Liver (tissue), 8 donors: ENCODE measurements at regions not wholly inside any gene's neighbourhood (a gene's known extent, or its start where the extent isn't known, plus 50 kb on each side); places are given as distances from the start of the nearest gene placed in this dataset.

Experiments used
- DNase-seq: peaks from one replicate; pipeline ENCODE4 v3.0.0-alpha.2; 2017; ENCODE audit warnings: low spot score
- H3K27ac ChIP-seq, 2 donors: one replicate each; pipeline ENCODE4 v1.7.0; 2013; ENCODE audit warnings: inconsistent platforms in 2 of 2, low read length in 2 of 2, control low read depth in 1 of 2, low read depth in 1 of 2, mild to moderate bottlenecking in 1 of 2
- H3K27me3 ChIP-seq, 4 donors: one replicate each; pipeline versions ENCODE4 v1.6.1 to v1.7.0; 2013; ENCODE audit warnings: low read length in 3 of 4, inconsistent platforms in 1 of 4, mild to moderate bottlenecking in 1 of 4, moderate library complexity in 1 of 4; ENCODE audit not compliant: control insufficient read depth in 4 of 4, insufficient read depth in 4 of 4
- H3K36me3 ChIP-seq, 4 donors: one replicate each; pipeline versions ENCODE4 v1.6.1 to v1.7.0; 2013; ENCODE audit warnings: low read length in 3 of 4, mild to moderate bottlenecking in 3 of 4, low read depth in 1 of 4, moderate library complexity in 1 of 4; ENCODE audit not compliant: control insufficient read depth in 4 of 4, insufficient read depth in 3 of 4
- H3K4me1 ChIP-seq, 4 donors: one replicate each; pipeline versions ENCODE4 v1.6.1 to v1.7.0; 2013; ENCODE audit warnings: low read length in 3 of 4, mild to moderate bottlenecking in 3 of 4, moderate library complexity in 1 of 4; ENCODE audit not compliant: control insufficient read depth in 4 of 4, insufficient read depth in 4 of 4
- H3K4me3 ChIP-seq, 3 donors: one replicate each; pipeline versions ENCODE4 v1.6.1 to v1.7.0; 2013; ENCODE audit warnings: low read length in 3 of 3, control low read depth in 1 of 3, low read depth in 1 of 3, mild to moderate bottlenecking in 1 of 3
- H3K9ac ChIP-seq, 2 donors: one replicate each; pipeline ENCODE4 v1.7.0; 2013; ENCODE audit warnings: low read length in 2 of 2, mild to moderate bottlenecking in 2 of 2, moderate library complexity in 2 of 2, control low read depth in 1 of 2, low read depth in 1 of 2
- H3K9me3 ChIP-seq, 4 donors: one replicate each; pipeline versions ENCODE4 v1.6.1 to v1.7.0; 2013; ENCODE audit warnings: low read length in 3 of 4; ENCODE audit not compliant: control insufficient read depth in 4 of 4
- ATF3 ChIP-seq: IDR thresholded peaks from 2 replicates; pipeline ENCODE4 v1.6.1; 2016; ENCODE audit warnings: antibody characterized with exemption
- CTCF ChIP-seq: fragments of 150-350 bp; IDR thresholded peaks from 2 replicates; pipeline ENCODE4 v1.5.1; 2017; ENCODE audit warnings: improper control_type of control experiment, low read depth, low read length; ENCODE audit not compliant: missing input control
- FOXA1 ChIP-seq: IDR thresholded peaks from 2 replicates; pipeline ENCODE4 v1.6.1; 2016; ENCODE audit warnings: antibody characterized with exemption
- GABPA ChIP-seq, 2 donors: IDR thresholded peaks in 1 of 2; conservative IDR thresholded peaks in 1 of 2; 2 replicates each; pipeline ENCODE4 v1.6.1; 2016; ENCODE audit warnings: antibody characterized with exemption in 2 of 2, mild to moderate bottlenecking in 1 of 2, moderate library complexity in 1 of 2
- HNF4A ChIP-seq, 2 donors: conservative IDR thresholded peaks; 2 replicates each; pipeline ENCODE4 v1.6.1; 2016; ENCODE audit warnings: antibody characterized with exemption in 2 of 2, mild to moderate bottlenecking in 2 of 2
- MAX ChIP-seq: IDR thresholded peaks from 2 replicates; pipeline ENCODE4 v1.6.1; 2016; ENCODE audit warnings: antibody characterized with exemption
- RAD21 ChIP-seq, 2 donors: IDR thresholded peaks; 2 replicates each; pipeline ENCODE4 v1.6.1; 2016; ENCODE audit warnings: antibody characterized with exemption in 2 of 2, mild to moderate bottlenecking in 2 of 2
- SP1 ChIP-seq: IDR thresholded peaks from 2 replicates; pipeline ENCODE4 v1.6.1; 2018; ENCODE audit warnings: antibody characterized with exemption, mild to moderate bottlenecking
- TAF1 ChIP-seq: conservative IDR thresholded peaks from 2 replicates; pipeline ENCODE4 v1.6.1; 2016; ENCODE audit warnings: antibody characterized with exemption, mild to moderate bottlenecking
- YY1 ChIP-seq: IDR thresholded peaks from 2 replicates; pipeline ENCODE4 v1.6.1; 2016; ENCODE audit warnings: antibody characterized with exemption, mild to moderate bottlenecking
- ZBTB33 ChIP-seq: IDR thresholded peaks from 2 replicates; pipeline ENCODE4 v1.6.1; 2016; ENCODE audit warnings: antibody characterized with exemption
- WGBS: extraction: QIAGEN DNeasy Blood & Tissue Kit; methylation state at CpG from one replicate; pipeline ENCODE4 v1.1.7; 2013; 5-methylcytosine and 5-hydroxymethylcytosine counted together
- TF ChIP-seq, protein P1 (sequence below): IDR thresholded peaks from 2 replicates; pipeline ENCODE4 v1.6.1; 2016; ENCODE audit warnings: antibody characterized with exemption, mild to moderate bottlenecking
- donor health status: healthy.
- donor health status: healthy.
- donor health status: healthy.
- donor health status: healthy.
- donor health status: healthy.

DNA sequence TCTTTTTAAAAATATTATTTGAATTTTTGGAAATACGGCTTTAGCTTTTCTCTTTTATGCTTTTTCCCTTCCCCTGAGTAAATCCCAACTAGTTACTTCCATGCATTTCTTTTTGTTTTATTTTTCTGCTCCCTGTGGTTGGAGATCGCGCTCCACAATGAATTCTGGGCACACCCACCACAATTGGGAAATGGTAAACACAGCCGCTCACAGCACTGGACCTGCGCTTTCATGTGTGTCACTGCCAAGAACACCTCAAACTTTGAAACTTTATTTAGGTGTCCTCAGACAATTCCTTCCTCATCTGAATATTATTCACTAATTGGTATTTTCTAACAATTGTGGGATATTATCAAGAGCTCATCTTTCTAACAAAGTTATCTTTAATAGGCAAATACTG lies 82.8 kb upstream of the TMEM18 start (continued):
- TF ChIP-seq, protein P1, sequence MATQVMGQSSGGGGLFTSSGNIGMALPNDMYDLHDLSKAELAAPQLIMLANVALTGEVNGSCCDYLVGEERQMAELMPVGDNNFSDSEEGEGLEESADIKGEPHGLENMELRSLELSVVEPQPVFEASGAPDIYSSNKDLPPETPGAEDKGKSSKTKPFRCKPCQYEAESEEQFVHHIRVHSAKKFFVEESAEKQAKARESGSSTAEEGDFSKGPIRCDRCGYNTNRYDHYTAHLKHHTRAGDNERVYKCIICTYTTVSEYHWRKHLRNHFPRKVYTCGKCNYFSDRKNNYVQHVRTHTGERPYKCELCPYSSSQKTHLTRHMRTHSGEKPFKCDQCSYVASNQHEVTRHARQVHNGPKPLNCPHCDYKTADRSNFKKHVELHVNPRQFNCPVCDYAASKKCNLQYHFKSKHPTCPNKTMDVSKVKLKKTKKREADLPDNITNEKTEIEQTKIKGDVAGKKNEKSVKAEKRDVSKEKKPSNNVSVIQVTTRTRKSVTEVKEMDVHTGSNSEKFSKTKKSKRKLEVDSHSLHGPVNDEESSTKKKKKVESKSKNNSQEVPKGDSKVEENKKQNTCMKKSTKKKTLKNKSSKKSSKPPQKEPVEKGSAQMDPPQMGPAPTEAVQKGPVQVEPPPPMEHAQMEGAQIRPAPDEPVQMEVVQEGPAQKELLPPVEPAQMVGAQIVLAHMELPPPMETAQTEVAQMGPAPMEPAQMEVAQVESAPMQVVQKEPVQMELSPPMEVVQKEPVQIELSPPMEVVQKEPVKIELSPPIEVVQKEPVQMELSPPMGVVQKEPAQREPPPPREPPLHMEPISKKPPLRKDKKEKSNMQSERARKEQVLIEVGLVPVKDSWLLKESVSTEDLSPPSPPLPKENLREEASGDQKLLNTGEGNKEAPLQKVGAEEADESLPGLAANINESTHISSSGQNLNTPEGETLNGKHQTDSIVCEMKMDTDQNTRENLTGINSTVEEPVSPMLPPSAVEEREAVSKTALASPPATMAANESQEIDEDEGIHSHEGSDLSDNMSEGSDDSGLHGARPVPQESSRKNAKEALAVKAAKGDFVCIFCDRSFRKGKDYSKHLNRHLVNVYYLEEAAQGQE, result no peak
- TF ChIP-seq MAX (no peak), HNF4A (conservative IDR thresholded peaks at IDR 0.05) (no peak), RAD21 (IDR thresholded peaks at IDR 0.05) (no peak)

- TF ChIP-seq TAF1, result no peak
- TF ChIP-seq GABPA (IDR thresholded peaks at IDR 0.05 in 1 of 2, conservative IDR thresholded peaks at IDR 0.05 in 1 of 2), result no peak
- no peak for TF ChIP-seq ATF3
- TF ChIP-seq SP1, result no peak
- TF ChIP-seq CTCF, result no peak
- TF ChIP-seq YY1, result no peak
- no peak for TF ChIP-seq ZBTB33
- TF ChIP-seq FOXA1, result no peak
- no peak overlapping the region for H3K4me3 ChIP-seq
Observed at GRCh38 chr2:758073-758820, 81.0 kb upstream of the TMEM18 start.

More at GRCh38 chr2:758073-758820, 81.0 kb upstream of the TMEM18 start:
- H3K36me3 ChIP-seq, result no peaks in the 10 kb centered on the region
- H3K27me3 ChIP-seq, result peaks cover 0 to 5% (median 0%) of the 10 kb centered on the region in 4 donors
- no peaks in the 10 kb centered on the region for H3K4me1 ChIP-seq
- WGBS, result 80% methylated on average over 12 of the region's 13 CpGs
- DNase-seq, result no peak
- H3K27ac ChIP-seq, result no peak overlapping the region
- H3K9ac ChIP-seq, result no peak overlapping the region
- H3K9me3 ChIP-seq, result no peaks in the 10 kb centered on the region
